Vagina (tissue), 2 donors: ENCODE measurements at regions not wholly inside any gene's neighbourhood (a gene's known extent, or its start where the extent isn't known, plus 50 kb on each side); places are given as distances from the start of the nearest gene placed in this dataset.

Experiments used
- DNase-seq, 2 donors: peaks; one replicate each; pipeline ENCODE4 v3.0.0-alpha.2; 2017; ENCODE audit errors: extremely low spot score in 2 of 2
- H3K27ac ChIP-seq: fragments of 200-600 bp; sonication (generic); one replicate; pipeline ENCODE4 v1.5.1; 2019
- H3K27me3 ChIP-seq: fragments of 200-600 bp; sonication (generic); one replicate; pipeline ENCODE4 v1.5.1; 2019
- H3K36me3 ChIP-seq, 2 donors: fragments of 200-600 bp; sonication (generic); one replicate each; pipeline ENCODE4 v1.5.1; 2017 to 2019
- H3K4me1 ChIP-seq: fragments of 200-600 bp; sonication (generic); one replicate; pipeline ENCODE4 v1.5.1; 2019
- H3K4me3 ChIP-seq, 2 donors: fragments of 200-600 bp; sonication (generic); 1 replicate in 1 of 2; 2 replicates in 1 of 2; pipeline ENCODE4 v1.5.1; 2016 to 2019
- H3K9me3 ChIP-seq: fragments of 200-600 bp; sonication (generic); one replicate; pipeline ENCODE4 v1.5.1; 2019
- CTCF ChIP-seq, 3 experiments: fragments of 450-650 bp in 2 of 3; fragments of 200-600 bp in 1 of 3; sonication (generic) in 1 of 3; IDR thresholded peaks; one replicate each; pipeline ENCODE4 v1.5.1; 2017 to 2019; ENCODE audit warnings: antibody characterized with exemption in 3 of 3, mild to moderate bottlenecking in 2 of 3, moderate library complexity in 2 of 3
- POLR2A ChIP-seq, 2 donors: fragments of 450-650 bp; IDR thresholded peaks; one replicate each; pipeline ENCODE4 v1.6.1; 2017; ENCODE audit warnings: antibody characterized with exemption in 2 of 2, mild to moderate bottlenecking in 2 of 2, moderate library complexity in 2 of 2
- POLR2AphosphoS5 ChIP-seq, 2 donors: sonication (generic); formaldehyde crosslinking; IDR thresholded peaks; one replicate each; pipeline ENCODE4 v1.9.0; 2017; ENCODE audit warnings: antibody characterized with exemption in 2 of 2, mild to moderate bottlenecking in 2 of 2, low read depth in 1 of 2; ENCODE audit not compliant: insufficient read depth in 1 of 2
- intact Hi-C: fragments of 100-400 bp; cut with DNase I; formaldehyde crosslinking; loops from one replicate; pipeline ENCODE4 v1.15.1; 2023

- DNase-seq: no peak
- H3K27ac ChIP-seq: no peak overlapping the region
Observed at GRCh38 chr1:115433483-115433882, 95.4 kb upstream of the NGF start.

GRCh38 chr1:115432061-115432460 is 94.0 kb upstream of the NGF start:
- Histone ChIP-seq H3K36me3 (no peaks in the 10 kb centered on the region), H3K27me3 (no peaks in the 10 kb centered on the region), H3K4me1 (no peaks in the 10 kb centered on the region), H3K9me3 (no peaks in the 10 kb centered on the region), H3K27ac (no peak overlapping the region), H3K4me3 (no peak overlapping the region)
- intact Hi-C loops: no loop called here
- TF ChIP-seq CTCF (IDR thresholded peaks at IDR 0.05) (no peak), POLR2A (IDR thresholded peaks at IDR 0.05) (no peak), POLR2AphosphoS5 (IDR thresholded peaks at IDR 0.05; ENCODE audit: insufficient read depth in 1 of 2, low read depth in 1 of 2) (no peak)
- no peak for DNase-seq

More at GRCh38 chr1:115433483-115433882, 95.4 kb upstream of the NGF start:
- TF ChIP-seq POLR2A (IDR thresholded peaks at IDR 0.05): no peak
- no peak for TF ChIP-seq CTCF (IDR thresholded peaks at IDR 0.05)
- no peak for TF ChIP-seq POLR2AphosphoS5 (IDR thresholded peaks at IDR 0.05; ENCODE audit: insufficient read depth in 1 of 2, low read depth in 1 of 2)
- H3K36me3 ChIP-seq: no peaks in the 10 kb centered on the region
- H3K4me3 ChIP-seq: no peak overlapping the region
- intact Hi-C loops: no loop called here
- no peaks in the 10 kb centered on the region for H3K9me3 ChIP-seq
- no peaks in the 10 kb centered on the region for H3K4me1 ChIP-seq
- H3K27me3 ChIP-seq: no peaks in the 10 kb centered on the region

- intact Hi-C loops: no loop called here
- Histone ChIP-seq H3K9me3 (no peaks in the 10 kb centered on the region), H3K4me1 (no peaks in the 10 kb centered on the region), H3K36me3 (no peaks in the 10 kb centered on the region), H3K27ac (no peak overlapping the region), H3K4me3 (no peak overlapping the region), H3K27me3 (no peaks in the 10 kb centered on the region)
- TF ChIP-seq POLR2A (IDR thresholded peaks at IDR 0.05): no peak
- TF ChIP-seq CTCF (IDR thresholded peaks at IDR 0.05): no peak
- TF ChIP-seq POLR2AphosphoS5 (IDR thresholded peaks at IDR 0.05; ENCODE audit: insufficient read depth in 1 of 2, low read depth in 1 of 2): peak in 1 of 2 donors; percentile 26
- no peak for DNase-seq
Observed at GRCh38 chr1:115430441-115431158, 92.6 kb upstream of the NGF start.

GRCh38 chr1:115429884-115430283 is 91.8 kb upstream of the NGF start:
- no peak for DNase-seq
- H3K27ac ChIP-seq: no peak overlapping the region
- no peaks in the 10 kb centered on the region for H3K9me3 ChIP-seq
- H3K4me3 ChIP-seq: no peak overlapping the region
- H3K36me3 ChIP-seq: no peaks in the 10 kb centered on the region
- H3K27me3 ChIP-seq: no peaks in the 10 kb centered on the region
- intact Hi-C loops: no loop called here
- no peaks in the 10 kb centered on the region for H3K4me1 ChIP-seq
- TF ChIP-seq POLR2A (IDR thresholded peaks at IDR 0.05): no peak
- no peak for TF ChIP-seq CTCF (IDR thresholded peaks at IDR 0.05)
- no peak for TF ChIP-seq POLR2AphosphoS5 (IDR thresholded peaks at IDR 0.05; ENCODE audit: insufficient read depth in 1 of 2, low read depth in 1 of 2)

GRCh38 chr1:115429241-115429640 is 91.2 kb upstream of the NGF start:
- Histone ChIP-seq H3K9me3 (no peaks in the 10 kb centered on the region), H3K4me3 (no peak overlapping the region), H3K4me1 (no peaks in the 10 kb centered on the region), H3K27ac (no peak overlapping the region), H3K36me3 (no peaks in the 10 kb centered on the region), H3K27me3 (no peaks in the 10 kb centered on the region)
- DNase-seq: no peak
- no peak for TF ChIP-seq POLR2A (IDR thresholded peaks at IDR 0.05)
- TF ChIP-seq POLR2AphosphoS5 (IDR thresholded peaks at IDR 0.05; ENCODE audit: insufficient read depth in 1 of 2, low read depth in 1 of 2): no peak
- no peak for TF ChIP-seq CTCF (IDR thresholded peaks at IDR 0.05)
- intact Hi-C loops: no loop called here
